GM12878 (cell line): ENCODE measurements at regions not wholly inside any gene's neighbourhood (a gene's known extent, or its start where the extent isn't known, plus 50 kb on each side); places are given as distances from the start of the nearest gene placed in this dataset.

Experiments used
- CTCF ChIP-seq, 3 experiments: IDR thresholded peaks in 2 of 3; conservative IDR thresholded peaks in 1 of 3; 2 replicates each; pipeline ENCODE4 v1.5.1; 2011; ENCODE audit warnings: low read depth in 3 of 3, low read length in 3 of 3, mild to moderate bottlenecking in 3 of 3, control low read depth in 2 of 3, moderate library complexity in 2 of 3, inconsistent platforms in 1 of 3, mixed read lengths in 1 of 3; ENCODE audit not compliant: control insufficient read depth in 2 of 3, insufficient read depth in 1 of 3; ENCODE audit errors: extremely low read depth in 1 of 3
- EZH2 ChIP-seq: IDR thresholded peaks from 2 replicates; pipeline ENCODE4 v1.6.1; 2012; ENCODE audit warnings: low read depth, mild to moderate bottlenecking, control low read depth, inconsistent platforms, low read length, borderline replicate concordance; ENCODE audit not compliant: control insufficient read depth
- PBX3 ChIP-seq: IDR thresholded peaks from 2 replicates; pipeline ENCODE4 v1.6.1; 2011; ENCODE audit warnings: mild to moderate bottlenecking, low read depth, low read length, moderate library complexity; ENCODE audit not compliant: insufficient replicate concordance
- POLR2AphosphoS2 ChIP-seq: IDR thresholded peaks from 2 replicates; pipeline ENCODE4 v1.6.1; 2011; ENCODE audit warnings: low read depth, mild to moderate bottlenecking, low read length, improper control_type of control experiment, moderate library complexity
- SRF ChIP-seq, 2 experiments: IDR thresholded peaks; 2 replicates each; pipeline ENCODE4 v1.6.1; 2011; ENCODE audit warnings: low read depth in 2 of 2, low read length in 2 of 2, mild to moderate bottlenecking in 1 of 2, moderate library complexity in 1 of 2
- TAF1 ChIP-seq: IDR thresholded peaks from 2 replicates; pipeline ENCODE4 v1.6.1; 2011; ENCODE audit warnings: mild to moderate bottlenecking, low read depth, low read length, borderline replicate concordance

- TF ChIP-seq POLR2AphosphoS2 (no peak), SRF (IDR thresholded peaks at IDR 0.05; ENCODE audit: low read depth in 2 of 2, low read length in 2 of 2) (no peak), PBX3 (no peak), TAF1 (no peak), CTCF (IDR thresholded peaks at IDR 0.05 in 2 of 3, conservative IDR thresholded peaks at IDR 0.05 in 1 of 3; ENCODE audit: control insufficient read depth in 2 of 3, extremely low read depth in 1 of 3, insufficient read depth in 1 of 3, low read depth in 3 of 3, low read length in 3 of 3) (no peak), EZH2 (no peak)
These were observed 75.3 kb upstream of the MED13 start for GRCh38 chr17:62140376-62140775.
